ENCODE measurements at regions not wholly inside any gene's neighbourhood (a gene's known extent, or its start where the extent isn't known, plus 50 kb on each side); places are given as distances from the start of the nearest gene placed in this dataset.
"Not testable (repeated sequence)": the region's sequence is repeated elsewhere in the genome, so short reads cannot be mapped to it uniquely, and the experiment has no call there.

DNA sequence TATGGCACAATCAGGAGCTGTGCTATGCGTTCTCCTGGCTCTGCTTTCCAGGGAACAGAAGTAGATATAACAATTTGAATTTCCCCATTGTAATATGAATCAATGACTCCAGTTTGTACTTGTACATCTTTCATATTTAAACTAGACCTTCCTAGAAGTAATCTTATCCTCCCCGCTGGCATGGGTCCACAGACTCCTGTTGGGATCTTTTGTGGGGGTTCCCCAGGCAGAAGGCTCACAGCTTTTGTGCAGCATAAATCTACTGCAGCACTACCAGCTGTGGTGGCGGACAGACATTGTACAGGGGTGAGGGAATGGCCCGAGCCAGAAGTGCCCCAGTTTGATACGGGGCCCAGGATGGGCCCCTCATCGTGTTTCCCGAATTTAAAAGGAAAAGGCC, 1042.1 kb downstream of the STPG2 start:
- DNase-seq (ENCODE audit: low read depth): not testable (repeated sequence)

DNA sequence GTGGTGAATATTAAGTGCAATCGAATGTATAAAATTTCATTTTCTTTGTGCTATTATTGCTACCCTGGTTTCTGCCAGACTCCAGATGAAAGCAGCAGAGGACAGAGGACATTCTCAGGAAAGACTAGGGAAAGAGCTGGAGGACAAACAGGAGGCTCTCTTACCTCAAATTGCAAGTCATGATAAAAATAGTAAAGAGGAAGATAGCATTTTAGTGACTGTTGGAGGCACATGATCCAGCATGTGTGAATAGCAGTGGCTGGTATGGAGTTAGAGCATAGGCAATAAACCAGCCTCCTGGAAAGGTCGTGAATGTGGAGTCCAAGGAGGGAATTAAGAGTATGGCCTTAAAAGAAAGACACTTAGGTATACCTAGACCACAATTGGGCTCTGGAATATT, 1040.0 kb downstream of the STPG2 start:
- DNase-seq (ENCODE audit: low read depth): no peak

DNA sequence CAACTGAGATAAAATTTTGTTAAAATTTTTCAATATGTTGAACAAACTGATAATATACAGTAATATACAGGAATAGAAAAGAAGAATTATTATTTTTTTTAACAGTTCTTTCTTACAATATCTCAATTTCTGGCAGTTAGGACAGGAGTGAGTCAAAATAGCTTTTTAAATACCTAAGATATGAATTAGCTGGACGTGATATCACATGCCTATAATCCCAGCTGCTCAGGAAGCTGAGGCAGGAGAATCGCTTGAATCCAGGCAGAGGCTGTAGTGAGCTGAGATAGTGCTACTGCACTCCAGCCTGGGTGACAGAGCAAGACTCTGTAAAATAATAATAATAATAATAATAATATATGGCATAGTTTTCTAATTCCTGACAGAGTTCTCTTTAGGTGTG, 1039.3 kb downstream of the STPG2 start:
- no peak for DNase-seq (ENCODE audit: low read depth)

DNA sequence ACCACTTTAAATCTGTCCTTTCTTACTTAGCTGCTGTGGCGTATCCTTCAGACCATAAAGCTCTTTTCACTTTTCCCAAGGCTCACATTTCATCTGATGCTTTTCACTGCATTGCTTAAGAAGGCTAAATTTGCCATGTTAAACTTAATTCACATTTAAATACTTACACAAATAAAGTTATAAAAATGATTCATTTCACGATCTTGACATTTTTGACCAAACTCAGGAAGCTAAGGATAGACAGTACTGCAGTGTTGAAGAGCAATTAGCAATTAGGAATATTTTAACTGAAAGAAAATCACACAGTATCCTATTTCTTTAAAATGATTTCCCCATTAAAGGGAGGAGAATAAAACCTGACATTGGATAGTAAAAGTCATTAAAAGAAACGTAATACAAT, 1038.6 kb downstream of the STPG2 start:
- no peak for DNase-seq (ENCODE audit: low read depth)

DNA sequence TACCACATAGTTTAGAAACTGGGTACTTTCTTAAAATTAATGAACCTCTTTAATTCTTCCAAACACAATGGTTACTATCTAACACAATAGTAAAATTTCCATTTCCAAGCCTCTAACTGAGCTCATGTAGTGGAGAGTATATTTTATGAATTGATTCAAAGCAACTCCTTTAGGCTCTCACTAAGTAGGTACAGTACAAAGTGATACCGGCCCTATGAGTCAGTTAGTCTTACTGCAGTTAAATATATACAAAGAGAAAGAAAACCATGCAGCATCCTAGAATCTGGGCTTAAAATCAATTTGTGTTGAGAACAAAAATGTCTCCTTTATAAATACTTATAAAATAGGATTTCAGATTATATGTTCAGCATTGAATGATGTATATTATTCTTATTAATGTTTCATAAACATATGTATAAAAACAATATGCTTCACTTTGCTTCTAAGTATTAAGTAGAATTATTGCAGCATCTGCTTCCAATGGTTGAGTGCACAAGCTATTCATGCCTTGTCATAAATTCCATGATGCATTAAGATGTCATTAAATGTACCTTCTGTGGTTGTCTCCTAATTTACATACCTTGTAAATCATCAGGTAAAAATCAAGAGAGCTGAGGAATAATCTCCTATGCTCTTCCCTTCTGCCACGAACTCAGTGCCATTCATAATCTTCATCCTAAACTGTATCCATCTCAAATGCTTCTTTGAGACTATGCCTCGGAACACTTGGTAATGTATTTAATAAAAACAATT, 1037.8 kb downstream of the STPG2 start:
- no peak for DNase-seq (ENCODE audit: low read depth)

DNA sequence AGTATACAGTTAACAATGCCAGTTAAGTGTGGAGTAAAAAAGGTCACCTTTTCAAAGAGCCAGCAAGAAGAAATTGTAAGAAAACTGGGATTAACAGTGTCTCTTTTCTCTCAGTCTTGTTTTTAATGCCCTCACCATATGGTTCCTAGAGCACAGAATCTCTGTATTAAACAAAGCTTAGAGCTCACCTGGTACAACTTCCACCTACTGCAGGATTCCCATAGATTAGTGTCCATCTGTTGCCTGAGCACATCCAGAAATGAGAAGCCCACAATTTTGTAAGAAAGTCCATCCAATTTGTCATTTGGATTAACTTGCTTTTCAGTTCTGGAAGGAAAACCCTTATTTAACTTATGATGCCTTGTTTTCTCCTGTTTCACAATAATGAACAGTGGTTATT, 1037.1 kb downstream of the STPG2 start:
- no peak for DNase-seq (ENCODE audit: low read depth)

DNA sequence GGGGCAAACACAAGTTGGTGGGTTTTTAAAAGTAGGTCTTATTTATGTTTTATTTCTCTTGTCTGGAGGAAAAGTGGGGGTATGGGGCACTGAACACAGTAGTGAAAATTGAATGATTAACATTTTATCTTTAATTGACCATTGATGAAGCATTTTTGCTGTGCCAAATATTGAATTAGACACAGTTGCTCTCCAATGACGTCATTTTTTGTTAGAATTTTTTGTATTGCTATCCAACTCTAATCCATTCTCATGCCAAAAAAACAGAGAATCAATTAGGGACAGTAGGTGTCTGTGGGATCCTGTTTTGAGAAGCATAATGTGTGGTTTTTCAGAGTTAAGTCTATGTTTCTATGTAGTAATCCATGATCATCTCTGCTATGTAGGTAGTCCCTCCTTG, 1032.8 kb downstream of the STPG2 start:
- no peak for DNase-seq (ENCODE audit: low read depth)

DNA sequence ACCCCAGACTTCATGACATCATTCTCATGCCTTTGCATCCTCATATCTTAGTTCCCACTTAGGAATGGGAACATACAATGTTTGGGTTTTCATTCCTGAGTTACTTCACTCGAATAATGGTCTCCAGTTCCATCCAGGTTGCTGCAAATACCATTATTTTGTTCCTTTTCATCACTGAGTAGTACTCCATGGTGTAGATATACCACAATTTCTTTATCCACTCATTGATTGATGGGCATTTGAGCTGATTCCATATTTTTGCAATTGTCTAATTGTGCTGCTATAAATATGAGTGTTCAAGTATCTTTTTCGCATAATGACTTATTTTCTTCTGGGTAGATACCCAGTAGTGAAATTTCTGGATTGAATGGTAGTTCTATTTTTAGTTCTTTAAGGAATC, 1026.8 kb downstream of the STPG2 start:
- no peak for DNase-seq (ENCODE audit: low read depth)

DNA sequence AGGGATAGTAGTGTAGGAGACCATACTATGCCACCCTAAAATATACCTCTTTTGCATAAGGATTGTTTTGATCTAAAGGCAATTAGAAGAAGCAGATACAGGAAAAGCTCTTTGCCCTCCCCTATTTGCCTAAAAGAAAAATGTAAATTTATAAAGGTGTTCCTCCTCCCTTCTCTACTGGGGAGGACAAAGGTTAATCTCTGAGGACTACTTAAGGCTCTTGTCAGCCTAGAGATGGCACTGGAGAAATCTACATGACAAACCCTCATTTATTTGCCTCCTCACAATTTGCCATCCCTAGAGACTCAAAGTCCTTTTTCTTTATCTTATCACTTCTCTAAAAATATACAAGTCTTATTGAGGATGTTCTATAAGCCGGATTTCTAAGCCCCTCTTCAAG, 1021.8 kb downstream of the STPG2 start:
- DNase-seq (ENCODE audit: low read depth): no peak

DNA sequence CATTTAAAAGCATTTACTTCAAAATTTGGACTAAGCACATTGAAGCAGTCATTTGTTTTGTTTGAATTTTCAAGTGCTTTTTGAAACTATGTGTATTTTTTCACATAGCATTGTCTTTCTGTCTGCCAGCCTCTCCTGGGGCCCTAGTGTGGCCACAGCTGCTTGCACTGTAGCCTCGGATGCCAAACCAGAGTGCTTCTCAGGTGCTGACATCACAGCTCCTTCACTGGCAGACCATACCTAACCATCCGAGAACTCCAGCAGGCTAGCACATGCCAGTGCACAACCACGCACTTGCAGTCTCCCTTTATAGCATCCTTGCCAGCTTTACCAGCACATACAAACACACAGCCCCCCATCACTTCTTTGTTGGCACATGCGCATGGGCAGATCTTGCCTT, 1019.7 kb downstream of the STPG2 start:
- no peak for DNase-seq (ENCODE audit: low read depth)

DNA sequence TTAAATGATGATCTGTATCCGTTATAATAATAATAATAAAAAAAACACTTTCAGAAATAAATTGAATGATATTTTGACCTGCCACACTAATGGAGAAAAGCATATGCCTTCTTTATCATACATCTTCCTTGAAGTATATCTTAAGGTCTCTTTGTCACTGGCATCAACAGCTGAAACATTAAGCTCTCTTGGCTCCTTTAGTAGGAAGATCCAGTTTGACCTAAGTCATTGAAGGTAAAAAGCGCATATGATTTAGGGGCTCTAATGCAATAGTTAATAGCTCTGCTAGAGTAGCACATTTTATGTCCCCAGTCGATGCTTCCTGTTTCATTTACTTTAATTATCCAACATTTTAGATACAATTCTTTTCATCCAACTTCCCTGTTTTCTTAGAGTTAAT, 1010.8 kb downstream of the STPG2 start:
- no peak for DNase-seq (ENCODE audit: low read depth)

DNA sequence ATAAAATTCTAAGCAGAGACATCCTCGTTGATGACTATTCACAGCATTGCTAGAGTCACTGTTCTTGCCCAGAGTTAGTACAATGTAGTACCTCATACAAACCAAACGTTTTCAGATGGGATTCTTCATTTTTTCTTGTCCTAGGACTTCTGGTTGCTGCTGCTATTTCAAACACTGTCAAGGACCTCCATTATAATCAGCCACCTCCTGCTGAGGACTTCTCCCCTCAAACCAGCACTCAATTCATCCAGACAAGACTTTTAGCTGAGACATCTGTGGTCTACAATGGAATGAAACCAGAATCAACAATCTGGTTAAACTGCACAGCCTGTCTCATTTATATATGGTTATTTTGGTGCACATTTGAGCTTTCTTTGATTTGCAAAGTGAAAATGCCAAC, 1008.8 kb downstream of the STPG2 start:
- no peak for DNase-seq (ENCODE audit: low read depth)

DNA sequence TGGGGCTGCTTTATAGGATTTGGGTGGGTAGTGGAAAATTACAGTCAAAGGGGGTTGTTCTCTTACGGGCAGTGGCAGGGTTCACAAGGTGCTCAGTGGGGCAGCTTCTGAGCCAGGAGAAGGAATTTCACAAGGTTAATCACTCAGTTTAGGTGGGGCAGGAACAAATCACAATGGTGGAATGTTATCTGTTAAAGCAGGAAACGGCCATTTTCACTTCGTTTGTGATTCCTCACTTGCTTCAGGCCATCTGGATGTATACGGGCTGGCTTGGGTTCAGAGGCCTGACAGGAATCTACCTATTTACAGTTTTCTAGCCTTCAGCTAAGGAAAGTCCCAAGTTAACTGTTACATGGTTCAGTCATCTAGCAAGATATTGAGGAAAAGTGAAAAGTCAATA, 1003.5 kb downstream of the STPG2 start:
- no peak for DNase-seq (ENCODE audit: low read depth)

DNA sequence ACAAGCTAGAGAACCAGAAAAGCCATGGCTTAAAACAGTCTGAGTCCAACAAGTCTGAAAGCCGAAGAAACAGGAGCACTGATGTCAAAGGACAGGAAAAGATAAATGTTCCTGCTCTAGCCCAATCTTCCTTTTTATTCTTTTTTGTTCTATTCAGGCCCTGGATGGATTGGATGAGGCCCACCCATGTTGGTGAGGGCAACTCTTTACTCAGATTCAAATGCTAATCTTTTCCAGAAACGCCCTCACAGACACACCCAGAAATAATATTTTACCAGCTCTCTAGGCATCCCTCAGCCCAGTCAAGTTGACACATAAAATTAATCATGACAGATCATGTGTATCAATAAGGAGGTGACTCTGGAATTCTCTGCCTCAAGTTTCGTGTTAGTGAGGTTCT, 1002.7 kb downstream of the STPG2 start:
- DNase-seq (ENCODE audit: low read depth): no peak

DNA sequence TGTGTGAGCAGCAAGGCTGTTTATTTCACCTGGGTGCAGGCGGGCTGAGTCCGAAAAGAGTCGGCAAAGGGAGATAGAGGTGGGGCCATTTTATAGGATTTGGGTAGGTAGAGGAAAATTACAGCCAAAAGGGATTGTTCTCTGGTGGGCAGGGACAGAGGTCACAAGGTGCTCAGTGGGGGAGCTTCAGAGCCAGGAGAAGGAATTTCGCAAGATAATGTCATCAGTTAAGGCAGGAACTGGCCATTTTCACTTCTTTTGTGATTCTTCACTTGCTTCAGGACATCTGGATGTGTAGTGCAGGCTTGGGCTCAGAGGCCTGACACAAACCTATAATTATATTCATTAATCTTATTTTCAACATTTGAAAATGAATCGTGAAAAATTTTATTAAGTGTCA, 1001.9 kb downstream of the STPG2 start:
- DNase-seq (ENCODE audit: low read depth): not testable (repeated sequence)

DNA sequence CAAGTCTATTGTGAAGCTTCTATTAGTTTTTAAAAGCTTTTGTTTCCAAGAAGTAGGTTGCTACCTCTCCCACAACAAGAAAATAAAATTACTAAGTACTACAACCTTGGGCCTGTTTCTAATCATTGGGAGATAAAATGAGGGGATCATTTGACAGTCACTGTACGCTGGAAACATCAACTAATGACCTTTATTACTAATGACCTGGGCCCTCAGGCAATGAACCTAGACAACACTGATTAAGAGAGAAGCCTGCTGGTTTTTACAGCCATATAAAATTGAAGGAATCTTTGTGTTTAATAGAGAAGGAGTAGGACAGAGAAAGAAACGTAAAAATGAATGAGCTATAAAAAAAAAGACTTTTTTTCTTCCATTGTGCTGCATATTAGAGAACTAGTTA, 1000.9 kb downstream of the STPG2 start:
- DNase-seq (ENCODE audit: low read depth): no peak

DNA sequence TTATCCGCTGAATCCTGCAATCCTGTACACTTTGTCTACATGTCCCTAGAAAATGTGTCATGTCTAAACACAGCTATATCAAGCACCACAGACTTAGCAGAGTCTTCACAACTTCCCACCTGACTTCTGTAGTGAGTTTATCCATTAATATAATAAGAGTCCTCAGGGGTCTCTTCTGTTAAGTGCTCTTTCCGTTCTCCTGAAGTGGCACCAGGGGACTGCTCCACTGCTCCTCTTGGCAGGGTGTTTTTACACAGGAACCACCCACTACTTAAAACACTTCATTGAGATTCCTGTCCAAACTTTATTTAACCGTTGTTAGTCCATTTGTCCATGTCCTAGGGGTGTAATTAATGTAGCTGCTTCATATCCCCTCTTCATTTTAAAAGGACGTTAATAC, 1000.4 kb downstream of the STPG2 start:
- no peak for DNase-seq (ENCODE audit: low read depth)

DNA sequence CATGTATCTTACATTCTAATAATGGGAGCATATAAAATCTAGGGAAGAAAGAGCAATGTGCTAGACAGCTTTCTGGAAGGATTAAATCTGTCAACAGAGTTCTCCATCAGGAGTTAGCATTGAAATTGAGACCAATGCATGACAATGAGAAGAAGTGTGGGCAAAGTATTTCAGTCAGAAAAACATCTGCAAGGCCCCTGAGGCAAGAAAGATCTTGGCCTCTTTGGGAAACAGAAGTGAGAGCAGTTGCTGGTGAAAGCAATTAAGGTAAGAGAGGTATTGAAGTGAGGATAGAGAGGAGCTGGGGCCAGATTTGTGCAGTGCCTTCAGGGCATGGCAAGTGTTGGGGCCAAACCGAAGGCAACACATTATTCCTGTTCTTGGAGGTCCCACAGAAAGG, 999.1 kb downstream of the STPG2 start:
- DNase-seq (ENCODE audit: low read depth): no peak

DNA sequence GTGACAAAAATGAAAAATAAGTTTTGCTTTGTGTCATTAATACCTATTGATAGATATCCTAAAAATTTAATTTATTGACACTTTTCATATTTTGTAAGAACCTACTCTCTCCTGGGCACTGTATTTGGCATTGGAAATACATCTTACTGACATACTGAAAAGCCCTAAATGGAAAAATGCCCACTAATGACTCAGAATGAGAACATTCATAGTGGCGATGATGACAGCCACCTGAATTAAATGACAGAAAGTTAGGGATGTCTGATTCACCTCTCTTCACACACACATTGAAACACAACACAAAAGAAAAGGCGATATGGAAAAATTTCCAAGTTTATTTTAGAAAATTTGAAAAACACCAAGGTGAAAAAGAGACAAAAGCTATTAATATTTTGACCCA, 992.3 kb downstream of the STPG2 start:
- DNase-seq (ENCODE audit: low read depth): no peak

DNA sequence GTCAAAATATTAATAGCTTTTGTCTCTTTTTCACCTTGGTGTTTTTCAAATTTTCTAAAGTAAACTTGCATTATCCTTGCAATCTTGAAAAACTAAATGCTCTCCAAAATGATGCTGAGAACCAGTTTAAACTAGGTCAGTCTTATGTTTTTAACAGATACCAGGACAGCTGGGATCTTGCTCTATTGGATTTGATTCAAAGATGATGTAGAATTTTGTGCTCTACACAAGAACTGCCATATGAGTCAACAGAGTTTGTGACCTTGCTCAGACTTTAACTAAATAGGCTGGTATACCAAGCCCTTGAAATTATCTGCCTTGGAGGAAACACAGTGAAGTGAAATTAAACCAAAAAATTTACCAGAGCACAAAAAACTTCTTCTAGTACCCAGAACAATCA, 991.1 kb downstream of the STPG2 start:
- no peak for DNase-seq (ENCODE audit: low read depth)

DNA sequence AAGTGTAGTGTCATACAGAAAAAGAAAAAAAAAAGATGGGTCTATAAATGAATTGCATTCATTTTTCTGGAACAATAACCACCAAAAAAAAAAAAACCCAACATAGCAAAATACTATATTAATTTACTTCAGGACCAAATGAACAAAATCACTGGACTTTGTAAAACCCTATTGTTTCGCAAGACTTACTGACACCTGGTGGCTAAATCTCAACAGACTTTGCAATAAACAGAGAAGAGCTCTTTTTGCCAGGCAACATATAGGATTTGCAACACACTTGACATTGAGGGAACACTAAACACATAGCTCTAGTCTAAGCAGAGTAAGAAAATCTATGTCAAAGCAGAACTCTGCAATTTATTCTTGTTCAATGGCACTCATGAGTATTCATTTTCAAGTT, 990.2 kb downstream of the STPG2 start:
- no peak for DNase-seq (ENCODE audit: low read depth)

DNA sequence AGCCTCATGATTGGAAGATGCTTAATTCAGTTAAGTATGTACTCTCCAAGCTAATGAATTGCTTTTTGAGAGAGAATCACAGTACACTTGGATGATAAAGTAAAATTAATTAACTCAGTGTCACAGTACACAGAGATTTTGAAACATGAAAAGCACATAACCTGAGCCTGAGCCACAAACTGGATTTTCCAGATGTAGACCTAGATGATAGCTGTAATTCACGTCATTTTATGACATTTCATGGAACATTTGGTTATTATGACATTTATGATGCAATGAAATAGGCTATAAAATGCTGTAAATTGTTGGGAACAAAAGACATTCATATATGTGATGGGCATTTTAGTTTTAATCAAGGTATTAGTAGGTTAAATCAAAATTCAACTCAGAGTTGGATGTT, 983.7 kb downstream of the STPG2 start:
- DNase-seq (ENCODE audit: low read depth): no peak

DNA sequence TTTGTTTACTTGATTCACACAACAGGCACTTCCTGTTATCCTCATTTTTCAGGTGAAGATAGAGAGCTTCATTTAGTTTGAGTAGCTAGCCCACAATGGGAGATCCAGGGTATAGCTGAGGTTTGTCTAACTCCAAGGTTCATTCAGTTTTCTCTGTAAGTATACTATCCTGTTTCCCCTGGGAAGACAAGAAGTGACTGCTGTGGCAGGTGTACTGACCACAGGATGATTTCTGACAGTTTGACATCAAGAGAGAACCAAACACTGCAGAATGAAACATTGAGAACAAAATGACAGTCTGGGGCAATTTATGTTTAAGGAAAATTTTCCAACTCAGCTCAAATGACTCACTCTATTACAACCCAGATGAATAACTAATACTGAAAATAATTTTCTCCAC, 958.0 kb downstream of the STPG2 start:
- no peak for DNase-seq (ENCODE audit: low read depth)

DNA sequence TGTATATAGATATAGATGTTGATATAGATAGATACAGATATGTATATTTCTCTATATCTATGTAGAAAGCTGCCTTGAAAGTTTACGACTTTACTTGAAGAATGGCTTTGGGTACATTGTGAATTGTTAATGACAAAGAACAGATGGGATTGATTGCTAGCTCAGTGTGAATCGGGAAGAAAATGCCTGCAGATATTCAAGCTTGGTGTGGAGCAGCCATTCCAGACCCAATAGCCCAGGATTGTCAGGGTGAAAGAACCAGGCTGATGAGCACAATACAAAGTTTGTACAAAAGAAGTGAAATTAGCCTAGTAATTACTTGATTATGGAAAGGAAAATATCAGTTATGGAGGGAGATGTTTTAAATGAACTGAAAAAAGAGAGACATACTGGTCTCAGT, 946.2 kb downstream of the STPG2 start:
- no peak for DNase-seq (ENCODE audit: low read depth)

DNA sequence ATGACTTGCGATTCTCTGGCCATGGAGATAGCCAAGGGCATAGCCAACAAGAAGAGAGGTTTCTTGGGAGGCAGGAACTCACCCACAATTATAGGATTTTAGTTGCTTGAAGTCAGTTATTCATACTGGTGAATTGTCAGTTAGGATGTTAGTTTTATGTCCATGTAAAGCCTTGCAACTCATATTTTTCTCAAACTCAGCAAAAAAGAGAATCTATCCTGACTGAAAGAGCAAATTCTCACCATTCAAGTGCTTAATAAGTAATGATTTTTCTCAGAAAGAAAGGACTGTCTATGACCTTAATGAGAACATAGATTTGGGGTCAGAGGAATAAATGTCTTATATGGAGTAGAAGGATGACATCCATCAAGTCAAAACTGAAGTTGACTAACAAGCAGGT, 934.5 kb downstream of the STPG2 start:
- no peak for DNase-seq (ENCODE audit: low read depth)

Data from RPMI7951 (cell line).